GM21619 (cell line): ENCODE measurements at regions not wholly inside any gene's neighbourhood (a gene's known extent, or its start where the extent isn't known, plus 50 kb on each side); places are given as distances from the start of the nearest gene placed in this dataset.
A peak's percentile ranks its signal among the peaks of the same experiment; 100 is the strongest.
"Not testable (repeated sequence)": the region's sequence is repeated elsewhere in the genome, so short reads cannot be mapped to it uniquely, and the experiment has no call there.

Experiments used
- ATAC-seq: cut with Tn5 transposase; IDR thresholded peaks from one replicate; pipeline ENCODE4 v1.9.1; 2021; ENCODE audit not compliant: unreplicated experiment

DNA sequence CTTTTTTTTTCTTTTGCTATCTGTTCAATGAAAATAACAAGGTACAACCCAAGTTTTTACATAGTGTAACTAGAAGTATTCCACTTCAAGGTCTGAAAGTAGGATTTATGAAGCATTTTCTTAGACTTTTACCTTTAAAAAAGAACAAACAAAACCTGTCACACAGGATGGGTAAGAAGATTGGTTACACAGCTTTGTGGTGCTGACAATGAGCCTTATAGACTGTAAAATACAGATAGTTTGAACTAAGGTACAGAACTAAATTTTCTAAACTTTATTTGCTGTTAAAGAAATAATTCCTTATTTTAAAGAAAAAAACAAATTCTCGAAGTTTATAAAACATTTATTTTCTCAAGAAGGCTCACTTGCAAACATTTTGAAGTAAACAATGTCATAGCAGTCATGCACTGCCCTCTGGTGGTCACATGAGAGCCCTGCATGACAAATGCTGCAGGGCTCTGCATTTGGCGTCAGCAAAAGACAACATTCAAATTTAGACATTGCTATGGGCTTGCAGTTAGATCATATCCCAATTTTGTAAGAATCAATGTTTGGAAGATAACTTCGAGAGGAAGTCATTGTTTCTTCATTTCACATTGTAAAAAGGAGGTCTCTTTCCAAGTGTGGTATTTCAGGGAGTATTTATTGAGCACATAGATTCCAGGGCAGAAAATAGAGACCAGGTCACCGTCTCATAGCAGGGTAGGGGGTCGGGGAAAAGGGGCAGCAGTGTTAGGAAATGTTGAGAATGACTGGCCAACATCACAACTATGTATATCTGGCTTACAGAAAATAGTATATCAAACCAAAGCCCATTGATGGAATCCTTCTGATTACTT, 115.3 kb upstream of the FMN2 start:
- peak; percentile 92 for ATAC-seq

DNA sequence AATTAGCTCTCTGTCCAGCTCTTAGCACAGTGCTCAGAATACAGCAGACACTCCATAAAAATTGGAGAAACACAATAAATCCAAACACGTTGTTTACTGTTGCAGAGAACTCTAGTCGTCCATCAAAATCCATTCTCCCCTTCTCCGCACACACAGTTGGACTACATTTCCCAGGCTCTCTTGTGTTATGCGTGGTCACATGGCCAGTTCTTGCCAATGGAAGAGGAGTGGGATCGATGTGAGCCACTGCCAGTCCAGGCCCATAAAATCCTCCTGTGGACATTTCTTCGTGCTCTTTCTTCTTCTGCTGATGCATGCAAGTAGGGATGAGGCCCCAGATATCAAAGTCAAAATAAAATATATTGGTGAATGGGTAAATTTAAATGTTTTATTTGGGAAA, 114.3 kb upstream of the FMN2 start:
- no peak for ATAC-seq

DNA sequence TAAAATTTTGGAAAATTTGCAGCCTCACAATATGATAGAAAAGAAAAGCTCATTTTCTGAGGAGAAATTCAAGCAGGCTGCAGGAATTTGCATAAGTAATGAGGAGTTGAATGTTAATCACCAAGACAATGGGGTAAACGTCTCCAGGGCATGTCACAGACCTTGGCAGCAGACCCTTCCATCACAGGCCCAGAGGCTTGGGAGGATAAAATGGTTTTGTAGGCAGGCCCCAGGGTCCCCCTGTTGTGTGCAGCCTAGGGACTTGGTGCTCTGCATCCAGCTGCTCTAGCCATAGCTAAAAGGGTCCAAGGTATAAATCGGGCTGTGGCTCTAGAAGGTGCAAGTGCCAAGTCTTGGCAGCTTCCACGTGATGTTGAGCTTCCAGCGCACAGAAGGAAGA, 112.2 kb upstream of the FMN2 start:
- ATAC-seq: no peak

DNA sequence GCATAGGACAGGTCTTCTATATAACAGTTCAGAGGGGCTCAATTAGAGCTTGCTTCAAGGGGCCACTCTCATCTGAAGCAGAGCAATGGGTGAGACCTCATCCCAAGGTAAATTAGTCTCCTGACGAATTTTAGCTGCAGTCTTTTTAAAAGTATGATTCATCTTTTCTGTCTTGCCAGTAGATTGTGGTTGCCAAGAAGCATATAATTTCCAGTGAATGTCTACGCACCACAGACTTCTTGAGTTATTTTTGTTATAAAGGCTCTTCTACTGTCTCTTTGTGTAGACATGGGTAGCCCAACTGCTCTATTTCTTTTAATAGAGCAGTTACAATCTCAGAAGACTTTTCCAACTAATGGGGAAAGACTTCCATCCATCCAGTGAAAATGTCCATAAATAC, 108.9 kb upstream of the FMN2 start:
- no peak for ATAC-seq

DNA sequence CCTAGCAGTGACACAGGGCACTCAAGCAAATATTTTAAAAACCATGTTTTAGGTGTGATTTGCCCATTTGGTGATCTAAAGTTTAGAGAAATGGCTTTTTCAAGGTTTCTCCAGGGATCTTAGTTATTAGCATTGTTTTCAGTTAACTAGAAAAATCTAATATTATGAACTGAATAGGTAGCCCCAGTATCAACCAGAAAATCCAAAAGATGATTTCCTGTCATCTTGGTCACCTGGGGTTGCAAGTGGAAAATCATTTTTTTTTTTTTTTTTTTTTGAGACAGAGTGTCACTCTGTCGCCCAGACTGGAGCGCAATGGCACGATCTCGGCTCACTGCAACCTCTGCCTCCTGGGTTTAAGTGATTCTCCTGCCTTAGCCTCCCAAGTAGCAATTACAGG, 106.6 kb upstream of the FMN2 start:
- ATAC-seq: no peak

DNA sequence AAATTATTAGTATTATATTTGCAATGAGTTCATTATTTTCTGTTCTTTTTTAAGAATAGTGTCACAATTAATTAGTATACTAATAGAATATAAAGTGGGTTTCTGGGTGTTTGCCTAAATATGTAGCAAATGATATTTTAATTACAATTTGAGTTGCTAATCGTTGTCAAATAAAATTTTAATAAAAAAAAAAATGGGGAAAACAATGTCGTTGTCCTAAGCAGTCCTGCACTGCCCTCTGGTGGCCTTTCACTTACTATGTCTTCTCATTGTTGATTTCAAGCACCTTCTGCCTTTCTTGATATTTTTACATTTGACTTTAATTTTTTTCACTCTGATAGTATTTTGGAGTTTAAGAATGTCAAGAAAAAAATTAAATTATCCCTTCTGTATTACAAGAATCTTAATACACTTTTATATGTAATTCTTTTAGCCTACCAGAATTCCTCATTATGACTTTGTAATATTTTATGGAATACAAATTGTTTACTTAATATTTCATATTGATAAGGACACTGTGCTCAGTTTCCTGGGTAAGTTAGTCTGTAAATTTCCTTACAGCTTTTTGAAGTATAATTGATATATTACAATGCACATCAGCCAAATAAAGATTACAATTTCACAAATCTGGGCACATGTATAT, 104.5 kb upstream of the FMN2 start:
- no peak for ATAC-seq

DNA sequence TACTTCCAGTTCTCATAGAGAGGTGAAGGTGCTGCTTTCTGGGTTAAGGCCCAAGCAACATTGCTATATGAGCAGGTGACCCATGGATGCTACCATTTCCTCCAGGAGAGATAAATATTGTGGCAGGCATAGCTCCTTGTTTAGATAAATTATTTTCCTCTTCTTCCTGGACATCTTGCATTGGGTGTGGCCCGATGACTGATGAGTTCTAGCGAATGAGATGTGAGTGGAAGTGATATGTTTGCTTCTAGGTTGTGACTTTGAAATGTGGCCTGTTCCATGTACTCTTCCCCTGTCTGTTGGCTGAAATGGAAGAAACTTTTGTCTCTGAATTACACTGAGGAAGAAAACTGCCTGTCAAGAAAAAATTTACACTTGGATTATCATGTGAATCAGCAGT, 101.7 kb upstream of the FMN2 start:
- no peak for ATAC-seq

DNA sequence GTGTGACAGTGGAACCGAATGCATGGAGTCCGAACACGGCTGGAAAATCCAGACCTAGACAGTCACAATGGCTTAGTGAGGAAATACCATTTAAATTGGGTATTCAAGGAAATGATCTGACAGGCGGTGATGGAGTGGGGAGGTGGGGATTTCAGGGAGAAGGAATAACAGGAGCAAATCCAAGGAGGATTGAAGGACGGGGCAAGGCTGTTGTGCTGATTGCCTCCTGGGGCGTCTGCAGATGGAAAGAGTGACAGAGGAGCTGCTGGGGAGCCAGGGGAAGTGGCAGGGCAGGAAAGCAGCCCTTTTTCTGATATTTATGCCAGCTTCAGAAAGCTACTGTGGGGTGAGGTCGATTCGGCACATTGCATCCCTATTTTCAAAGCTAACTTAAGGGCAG, 99.1 kb upstream of the FMN2 start:
- not testable (repeated sequence) for ATAC-seq

DNA sequence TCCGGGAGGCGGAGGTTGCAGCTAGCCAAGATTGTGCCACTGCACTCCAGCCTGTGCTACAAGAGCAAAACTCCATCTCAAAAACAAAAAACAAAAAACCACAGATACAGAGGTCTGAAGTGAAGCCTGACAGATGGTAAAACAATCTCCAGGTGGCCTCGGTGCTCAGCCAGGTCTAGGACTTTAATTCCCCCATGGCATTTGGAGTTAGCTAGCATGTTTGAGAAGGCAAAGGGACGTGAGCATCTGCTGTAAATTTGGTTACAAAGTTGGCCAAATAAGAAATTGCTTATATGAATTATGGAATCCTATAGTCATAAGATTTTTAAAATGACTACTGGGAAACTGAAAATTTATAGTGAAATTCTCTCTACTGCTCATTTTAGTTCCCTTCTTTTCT, 98.3 kb upstream of the FMN2 start:
- ATAC-seq: no peak

DNA sequence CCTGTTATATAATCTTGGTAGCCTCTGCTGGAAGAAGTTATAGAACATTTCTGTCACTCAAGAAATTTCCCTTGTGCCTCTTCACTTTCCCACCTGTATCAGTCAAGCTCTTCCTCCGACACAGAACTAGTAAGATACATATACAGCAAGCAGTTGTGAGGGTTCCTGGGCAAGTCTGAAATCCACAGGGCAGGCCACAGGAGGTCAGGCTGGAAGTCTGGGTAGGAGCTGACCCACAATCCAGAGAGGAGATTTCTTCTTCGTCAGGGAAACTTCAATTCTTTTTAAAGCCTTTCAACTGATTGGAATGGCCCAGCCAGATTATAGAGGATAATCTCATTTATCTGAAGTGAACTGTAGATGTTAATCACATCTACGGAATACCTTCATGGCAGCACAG, 96.4 kb upstream of the FMN2 start:
- no peak for ATAC-seq

DNA sequence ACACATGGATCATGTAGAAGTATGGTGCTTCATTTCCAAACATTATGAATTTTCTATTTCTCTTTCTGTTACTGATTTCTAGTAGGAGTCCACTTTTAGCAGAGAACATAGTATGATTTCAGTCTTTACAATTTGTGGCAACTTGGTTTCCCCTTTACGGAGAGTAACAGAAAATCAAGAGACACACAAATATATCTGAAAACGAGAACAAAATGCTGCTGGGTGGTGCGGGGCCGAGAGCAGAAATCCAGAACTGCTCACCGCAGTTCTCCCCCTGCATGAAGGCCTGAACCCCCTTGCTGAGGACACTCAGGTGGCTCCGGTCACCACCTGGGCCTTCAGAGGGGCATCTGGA, 94.5 kb upstream of the FMN2 start:
- ATAC-seq: no peak

DNA sequence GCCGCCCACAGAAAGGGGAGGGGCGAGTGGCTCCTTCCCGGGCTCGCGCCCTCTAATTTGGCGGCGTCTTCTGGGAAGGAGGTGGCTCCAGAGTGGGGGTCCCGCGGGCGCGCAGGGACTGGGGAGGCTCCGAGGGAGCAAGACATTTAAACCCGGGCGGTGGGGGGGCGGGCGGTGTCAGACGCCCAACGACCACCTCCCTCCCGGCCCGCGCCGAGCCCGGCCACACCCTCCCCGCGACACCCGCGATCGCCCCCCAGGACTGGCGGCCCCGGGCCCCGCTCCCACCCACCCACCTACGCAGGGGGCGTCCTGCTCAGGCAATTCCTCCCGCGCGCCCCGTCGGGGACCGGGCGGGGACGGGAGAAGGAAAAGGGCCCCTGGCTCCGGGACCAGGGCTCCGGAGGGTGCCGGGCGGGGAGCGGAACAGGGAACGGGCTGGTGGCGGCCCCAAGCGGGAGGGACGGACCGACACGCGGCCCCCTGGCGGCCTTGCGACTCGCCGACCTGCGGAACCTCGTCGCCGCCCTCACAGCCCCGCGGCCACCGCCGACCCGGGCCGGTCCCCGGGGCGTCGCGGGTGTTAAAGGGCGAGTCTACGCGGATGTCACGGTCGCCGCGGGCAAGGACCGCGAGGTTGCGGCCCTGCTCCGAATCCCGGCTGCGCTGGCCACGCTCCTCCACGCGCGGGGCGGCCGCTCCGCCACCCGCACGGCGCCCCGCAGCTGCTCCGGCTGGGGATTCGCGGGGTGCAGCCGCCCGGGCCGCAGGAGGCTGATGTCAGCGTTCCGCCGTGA, 94.0 kb upstream of the FMN2 start:
- no peak for ATAC-seq

DNA sequence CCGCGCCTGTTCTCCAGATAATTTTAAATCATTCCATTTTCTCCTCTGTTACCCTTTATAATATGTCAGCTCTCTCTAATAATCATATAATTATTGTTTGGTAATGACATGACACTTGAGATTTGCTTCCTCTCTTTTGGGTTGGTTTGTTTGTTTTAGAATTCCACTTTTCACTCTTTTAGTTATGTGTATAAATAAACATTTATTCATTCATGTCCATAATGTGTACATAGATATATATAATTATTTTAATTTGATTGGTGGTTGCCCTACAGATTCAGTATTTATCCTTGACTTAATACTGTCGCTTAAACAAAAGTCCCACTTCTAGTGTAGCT, 93.4 kb upstream of the FMN2 start:
- no peak for ATAC-seq

DNA sequence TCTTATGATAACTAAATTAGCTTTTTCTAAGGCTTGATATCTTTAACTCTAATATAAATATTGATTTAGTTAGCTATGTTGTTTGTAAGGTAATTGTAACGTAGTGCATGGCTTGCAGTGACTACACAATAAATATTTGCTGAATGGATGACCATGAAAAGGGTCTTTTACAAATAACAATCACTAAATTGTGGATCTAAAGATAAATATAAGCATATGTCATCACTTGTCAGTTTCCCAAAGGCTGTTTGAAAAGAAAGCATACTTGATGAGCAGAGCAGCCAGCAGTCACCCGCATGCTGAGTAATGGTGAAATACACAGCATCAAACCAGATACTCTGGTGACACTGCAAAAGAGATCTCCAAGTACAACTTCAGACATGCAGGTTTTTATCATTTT, 92.5 kb upstream of the FMN2 start:
- no peak for ATAC-seq

DNA sequence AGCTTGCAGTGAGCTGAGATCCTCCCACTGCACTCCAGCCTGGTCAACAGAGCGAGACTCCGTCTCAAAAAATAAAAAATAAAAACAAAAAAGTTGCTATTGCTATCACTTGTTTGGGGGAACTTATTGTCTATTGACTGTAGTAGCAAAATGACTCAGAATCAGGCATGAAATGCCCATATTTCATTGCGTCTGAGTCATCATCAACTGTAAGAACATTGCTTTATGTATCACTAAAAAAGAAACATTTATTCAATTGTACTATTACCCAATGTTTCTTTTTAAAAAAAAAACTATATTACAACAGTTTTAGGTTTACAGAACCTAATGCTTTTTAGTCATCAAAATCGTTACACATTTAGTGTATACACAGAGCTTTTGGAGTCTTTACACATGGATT, 91.0 kb upstream of the FMN2 start:
- ATAC-seq: no peak

DNA sequence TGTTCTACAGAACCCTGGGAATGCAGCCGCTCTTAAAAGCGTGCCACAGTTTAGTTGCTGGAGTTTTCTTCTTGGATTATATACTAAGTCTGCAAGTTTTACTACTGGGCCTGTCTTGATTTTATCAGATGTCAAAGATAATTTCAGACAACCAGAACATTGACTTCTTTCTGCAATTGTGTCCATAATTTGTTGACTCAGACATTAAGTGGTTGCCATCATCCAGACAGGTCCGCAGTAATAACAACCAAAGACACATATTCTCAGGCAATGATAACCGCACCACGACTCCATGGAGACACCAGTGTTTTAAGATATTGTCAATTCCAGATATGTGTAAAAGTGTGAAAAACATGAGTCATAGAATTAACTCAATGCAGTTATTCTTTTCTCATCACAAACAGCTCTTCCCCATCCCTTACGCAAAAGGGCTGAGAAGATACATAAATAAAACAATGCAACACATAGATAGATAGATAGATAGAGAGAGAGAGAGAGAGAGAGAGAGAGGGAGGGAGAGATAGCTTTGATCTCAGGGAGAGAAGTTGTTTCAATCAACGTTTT, 90.4 kb upstream of the FMN2 start:
- ATAC-seq: no peak

DNA sequence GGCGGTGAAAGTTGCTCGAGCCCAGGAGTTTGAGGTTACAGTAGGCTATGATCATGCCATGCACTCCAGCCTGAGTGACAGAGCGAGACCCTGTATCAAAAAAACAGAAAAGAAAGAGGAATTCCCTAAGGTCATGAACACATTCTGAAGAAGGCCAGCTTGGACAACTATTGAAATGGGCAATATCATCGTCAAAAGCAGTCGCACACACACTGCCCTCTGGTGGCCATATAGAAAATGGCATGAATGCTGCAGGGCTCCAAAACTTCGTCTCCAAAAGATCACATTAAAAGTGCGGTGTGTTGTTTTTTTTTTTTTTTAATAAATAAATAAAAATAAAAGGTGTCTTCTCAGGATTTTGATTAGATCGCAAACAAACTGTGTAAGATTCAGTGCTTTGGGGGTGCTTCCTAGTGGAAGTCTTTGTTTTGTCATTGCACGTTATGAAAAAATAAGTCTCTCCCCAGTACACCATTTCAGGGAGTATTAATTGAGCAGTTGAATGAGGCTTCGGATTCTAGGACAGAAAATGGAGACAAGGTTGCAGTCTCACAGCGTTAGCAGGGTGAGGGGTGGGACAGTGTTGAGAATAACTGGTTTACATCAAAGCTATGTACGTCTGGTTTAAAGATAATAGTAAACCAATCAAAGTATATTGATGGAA, 87.5 kb upstream of the FMN2 start:
- ATAC-seq: no peak

DNA sequence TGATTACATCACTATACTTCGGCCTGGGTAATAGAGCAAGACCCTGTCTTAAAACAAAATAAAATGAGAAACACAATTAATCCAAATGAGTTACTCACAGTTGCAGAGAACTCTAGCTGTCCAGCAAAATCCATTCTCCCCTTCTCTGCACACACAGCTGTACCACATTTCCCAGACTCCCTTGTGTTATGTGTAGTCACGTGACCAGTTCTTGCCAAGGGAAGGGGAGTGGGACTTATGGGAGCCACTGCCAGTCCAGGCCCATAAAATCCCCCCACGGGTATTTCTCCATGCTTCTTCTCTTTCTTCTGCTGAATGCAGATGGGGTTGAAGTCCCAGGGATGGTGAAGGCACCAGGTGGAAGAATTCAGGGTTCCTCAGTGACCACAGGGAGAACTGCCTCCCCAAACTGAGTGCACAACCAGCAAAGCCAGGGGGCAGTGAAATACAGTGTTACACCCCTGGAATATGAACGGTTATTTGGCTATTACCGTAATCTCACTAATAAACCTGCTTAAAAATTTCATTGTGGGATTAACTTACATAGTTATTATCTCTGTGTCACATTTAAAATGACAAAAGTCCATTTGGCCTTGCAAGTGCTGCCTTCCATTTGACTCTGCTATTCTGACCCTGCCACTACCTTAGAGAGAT, 85.6 kb upstream of the FMN2 start:
- no peak for ATAC-seq

DNA sequence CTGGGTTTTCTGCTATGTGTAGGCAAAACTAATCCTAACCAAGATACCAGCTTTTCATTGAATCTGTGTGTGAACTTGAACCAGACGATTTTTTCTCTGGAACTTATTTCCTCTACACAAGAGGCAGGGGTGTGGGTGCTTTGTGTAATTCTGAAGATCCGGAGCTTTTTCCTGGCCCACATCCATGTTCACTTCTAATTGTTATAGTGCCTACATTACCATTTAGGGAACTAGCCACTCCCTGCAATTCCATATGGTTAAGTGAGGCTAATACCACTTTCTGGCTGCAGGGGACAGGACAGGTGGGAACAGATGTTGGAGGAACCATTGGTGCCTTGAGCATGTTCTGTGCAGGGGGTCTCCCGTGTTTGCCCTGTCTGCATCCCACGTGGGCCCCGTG, 83.4 kb upstream of the FMN2 start:
- ATAC-seq: no peak

DNA sequence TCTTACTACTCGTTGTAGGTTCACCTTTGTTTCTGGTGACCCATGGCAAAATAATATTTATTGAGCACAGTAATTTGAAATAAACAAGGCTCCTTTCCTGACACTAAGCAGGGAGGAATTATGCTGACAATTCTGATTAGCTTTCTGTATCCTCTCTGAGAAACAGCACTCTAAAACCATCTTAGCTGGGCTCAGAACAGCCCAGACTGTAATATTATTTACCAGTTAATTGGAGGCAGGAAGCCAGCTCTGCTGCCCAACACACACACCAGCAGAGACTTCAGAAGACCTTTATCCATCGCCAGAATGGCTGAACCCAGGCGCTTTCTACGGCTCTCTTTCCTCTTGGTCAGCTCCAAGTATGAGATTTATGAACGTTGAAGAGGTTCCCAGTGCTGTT, 77.6 kb upstream of the FMN2 start:
- ATAC-seq: no peak

DNA sequence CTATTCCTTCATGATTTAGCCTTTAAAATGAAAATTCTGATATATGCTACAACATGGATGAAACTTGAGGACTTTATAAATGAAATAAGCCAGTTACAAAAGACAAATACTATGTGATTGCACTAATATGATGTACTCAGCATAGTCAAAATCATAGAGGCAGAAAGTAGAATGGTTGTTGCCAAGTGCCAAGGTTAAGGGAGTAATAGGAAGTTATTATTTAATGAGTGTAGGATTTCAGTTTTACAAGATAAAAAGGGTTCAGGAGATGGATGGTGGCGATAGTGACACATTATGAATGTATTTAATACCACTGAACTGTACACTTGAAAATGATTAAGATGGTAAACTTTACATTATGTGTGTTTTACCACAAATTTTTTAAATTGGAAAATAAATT, 73.1 kb upstream of the FMN2 start:
- no peak for ATAC-seq
